ENCODE measurements at regions not wholly inside any gene's neighbourhood (a gene's known extent, or its start where the extent isn't known, plus 50 kb on each side); places are given as distances from the start of the nearest gene placed in this dataset.

DNA sequence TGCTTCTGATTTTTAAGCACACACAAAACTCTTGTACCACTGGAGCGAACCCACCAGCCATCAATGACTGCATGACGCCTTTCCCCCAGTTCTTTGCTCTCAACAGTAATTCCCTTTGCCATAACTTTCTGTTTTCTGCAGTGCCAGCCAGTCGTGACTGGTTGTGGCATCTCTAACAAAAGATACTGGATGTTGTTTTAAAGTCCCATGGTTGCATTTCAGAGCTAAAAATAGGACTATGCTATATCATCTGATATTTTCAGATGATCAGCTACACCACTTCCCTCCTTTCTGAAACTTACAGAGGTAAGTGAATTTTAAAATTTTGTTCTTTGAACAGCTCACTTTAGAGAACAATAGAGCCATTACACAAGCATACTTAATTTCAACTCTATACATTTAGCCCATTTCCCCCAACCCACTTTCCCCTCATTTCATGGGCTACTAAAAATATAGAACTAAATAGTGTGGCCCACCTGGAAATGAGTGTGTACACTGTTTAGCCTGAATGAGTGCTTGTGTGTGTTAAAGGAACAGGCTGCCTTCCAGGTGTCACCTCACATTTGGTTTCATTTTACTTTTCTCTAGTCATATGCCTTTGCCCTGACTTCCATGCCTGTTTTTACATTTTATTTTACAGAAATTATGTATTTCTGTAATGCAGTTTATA, 136.9 kb upstream of the ZC3H12C start:
- no peak for TF ChIP-seq EP300 (IDR thresholded peaks at IDR 0.05)
- TF ChIP-seq, protein P1, sequence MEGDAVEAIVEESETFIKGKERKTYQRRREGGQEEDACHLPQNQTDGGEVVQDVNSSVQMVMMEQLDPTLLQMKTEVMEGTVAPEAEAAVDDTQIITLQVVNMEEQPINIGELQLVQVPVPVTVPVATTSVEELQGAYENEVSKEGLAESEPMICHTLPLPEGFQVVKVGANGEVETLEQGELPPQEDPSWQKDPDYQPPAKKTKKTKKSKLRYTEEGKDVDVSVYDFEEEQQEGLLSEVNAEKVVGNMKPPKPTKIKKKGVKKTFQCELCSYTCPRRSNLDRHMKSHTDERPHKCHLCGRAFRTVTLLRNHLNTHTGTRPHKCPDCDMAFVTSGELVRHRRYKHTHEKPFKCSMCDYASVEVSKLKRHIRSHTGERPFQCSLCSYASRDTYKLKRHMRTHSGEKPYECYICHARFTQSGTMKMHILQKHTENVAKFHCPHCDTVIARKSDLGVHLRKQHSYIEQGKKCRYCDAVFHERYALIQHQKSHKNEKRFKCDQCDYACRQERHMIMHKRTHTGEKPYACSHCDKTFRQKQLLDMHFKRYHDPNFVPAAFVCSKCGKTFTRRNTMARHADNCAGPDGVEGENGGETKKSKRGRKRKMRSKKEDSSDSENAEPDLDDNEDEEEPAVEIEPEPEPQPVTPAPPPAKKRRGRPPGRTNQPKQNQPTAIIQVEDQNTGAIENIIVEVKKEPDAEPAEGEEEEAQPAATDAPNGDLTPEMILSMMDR (IDR thresholded peaks at IDR 0.05), result no peak
